ENCODE measurements at regions not wholly inside any gene's neighbourhood (a gene's known extent, or its start where the extent isn't known, plus 50 kb on each side); places are given as distances from the start of the nearest gene placed in this dataset.

DNA sequence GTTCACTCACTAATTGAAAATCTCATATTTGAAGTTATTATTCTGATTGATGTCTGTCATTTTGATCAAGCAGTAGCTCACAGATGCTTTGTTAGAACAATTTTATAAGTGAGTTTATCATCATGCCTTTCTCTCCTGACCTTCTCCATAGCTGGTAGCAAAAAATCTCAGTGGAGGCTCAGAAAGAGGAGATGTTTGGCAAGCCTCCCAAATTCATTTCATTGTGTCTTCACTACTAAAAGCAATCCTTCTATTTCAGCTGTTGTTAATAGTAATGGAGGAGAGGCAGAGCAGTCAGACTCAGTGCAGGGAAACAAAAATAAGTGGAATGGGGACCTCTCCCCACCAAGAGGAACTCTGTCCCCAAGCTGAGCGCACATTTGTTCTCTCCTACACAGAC is 2127.8 kb upstream of the CELF4 start:
- TF ChIP-seq CTCF (IDR thresholded peaks at IDR 0.05; ENCODE audit: extremely low read depth in 1 of 2, insufficient read depth in 1 of 2, low read depth in 1 of 2, low read length in 2 of 2) (no peak), POLR2A (IDR thresholded peaks at IDR 0.05; ENCODE audit: low read depth, low read length) (no peak), POLR2AphosphoS5 (IDR thresholded peaks at IDR 0.05; ENCODE audit: insufficient read depth, low read depth, low read length) (no peak)

Data from endothelial cell of umbilical vein (primary cell).